ENCODE measurements at regions not wholly inside any gene's neighbourhood (a gene's known extent, or its start where the extent isn't known, plus 50 kb on each side); places are given as distances from the start of the nearest gene placed in this dataset.

DNA sequence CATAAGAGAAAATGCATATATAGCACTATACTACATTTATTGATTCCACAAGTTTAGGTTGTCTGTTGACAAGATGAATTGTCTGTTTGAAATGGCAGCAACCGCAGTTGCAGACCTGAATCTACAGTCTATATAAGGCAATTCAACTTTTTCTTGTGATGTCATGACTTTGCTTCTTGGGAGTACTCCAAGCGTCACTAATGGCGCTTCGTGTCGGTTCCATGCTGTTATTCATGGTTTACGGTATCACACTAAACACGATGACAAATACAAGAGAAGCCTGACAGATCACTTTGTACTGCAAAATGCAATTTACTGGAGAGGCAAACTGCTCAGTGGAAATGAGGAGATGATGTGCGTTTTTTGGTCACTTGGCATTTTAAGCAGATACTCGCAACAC is 280.3 kb upstream of the TCF21 start:
- Histone ChIP-seq H3K27ac (no peak overlapping the region), H3K9ac (no peak overlapping the region), H3K4me2 (ENCODE audit: low read length) (no peak overlapping the region), H3K4me3 (ENCODE audit: low read depth, low read length) (no peak overlapping the region), H3K9me3 (ENCODE audit: control insufficient read depth, low read length) (no peaks in the 10 kb centered on the region), H3K4me1 (no peaks in the 10 kb centered on the region), H3K36me3 (ENCODE audit: control insufficient read depth, insufficient read depth, low read length) (no peaks in the 10 kb centered on the region), H3K79me2 (no peaks in the 10 kb centered on the region), H2AFZ (no peak overlapping the region), H3K27me3 (ENCODE audit: control insufficient read depth, insufficient read depth, low read length) (no peaks in the 10 kb centered on the region)
- no peak for TF ChIP-seq CTCF (IDR thresholded peaks at IDR 0.05)

GRCh38 chr6:133609415-133610226 is 279.3 kb upstream of the TCF21 start:
- Histone ChIP-seq H3K4me1 (no peaks in the 10 kb centered on the region), H3K9ac (no peak overlapping the region), H3K27ac (no peak overlapping the region), H3K27me3 (ENCODE audit: control insufficient read depth, insufficient read depth, low read length) (no peaks in the 10 kb centered on the region), H3K79me2 (no peaks in the 10 kb centered on the region), H2AFZ (no peak overlapping the region), H3K36me3 (ENCODE audit: control insufficient read depth, insufficient read depth, low read length) (no peaks in the 10 kb centered on the region), H3K4me3 (ENCODE audit: low read depth, low read length) (no peak overlapping the region), H3K4me2 (ENCODE audit: low read length) (no peak overlapping the region), H3K9me3 (ENCODE audit: control insufficient read depth, low read length) (no peaks in the 10 kb centered on the region)
- no peak for TF ChIP-seq CTCF (IDR thresholded peaks at IDR 0.05)

DNA sequence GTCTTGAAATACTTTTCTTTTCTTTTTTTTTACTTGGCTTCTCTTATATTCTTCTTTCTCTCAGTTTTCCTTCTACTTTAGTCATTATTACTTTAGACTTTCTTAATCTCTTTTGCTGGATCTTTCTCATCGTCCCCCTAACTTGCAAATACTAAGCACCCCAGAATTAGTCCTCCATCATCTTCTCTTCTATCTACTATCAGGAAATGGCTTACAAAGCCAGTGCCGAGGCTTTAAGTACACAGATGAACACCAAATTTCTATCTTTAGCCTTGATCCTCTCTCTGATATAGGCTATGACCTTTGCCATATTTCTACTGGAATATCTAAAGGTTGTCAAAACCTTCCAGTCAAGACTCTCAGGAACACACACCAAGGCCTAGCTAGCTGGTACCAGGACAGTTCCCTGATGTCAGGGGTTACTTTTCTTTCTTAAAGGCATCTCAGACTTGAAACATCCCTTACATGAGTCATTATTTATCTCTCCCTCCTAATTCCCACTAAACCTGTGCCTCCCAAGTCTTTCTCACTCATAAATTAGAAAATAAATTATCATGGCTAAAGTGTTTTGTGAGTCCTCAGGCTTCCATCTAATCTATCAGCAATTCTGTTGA is 278.6 kb upstream of the TCF21 start:
- Histone ChIP-seq H2AFZ (no peak overlapping the region), H3K4me1 (no peaks in the 10 kb centered on the region), H3K4me3 (ENCODE audit: low read depth, low read length) (no peak overlapping the region), H3K4me2 (ENCODE audit: low read length) (no peak overlapping the region), H3K36me3 (ENCODE audit: control insufficient read depth, insufficient read depth, low read length) (no peaks in the 10 kb centered on the region), H3K9ac (no peak overlapping the region), H3K79me2 (no peaks in the 10 kb centered on the region), H3K27ac (no peak overlapping the region), H3K9me3 (ENCODE audit: control insufficient read depth, low read length) (no peaks in the 10 kb centered on the region), H3K27me3 (ENCODE audit: control insufficient read depth, insufficient read depth, low read length) (no peaks in the 10 kb centered on the region)
- TF ChIP-seq CTCF (IDR thresholded peaks at IDR 0.05) = no peak

DNA sequence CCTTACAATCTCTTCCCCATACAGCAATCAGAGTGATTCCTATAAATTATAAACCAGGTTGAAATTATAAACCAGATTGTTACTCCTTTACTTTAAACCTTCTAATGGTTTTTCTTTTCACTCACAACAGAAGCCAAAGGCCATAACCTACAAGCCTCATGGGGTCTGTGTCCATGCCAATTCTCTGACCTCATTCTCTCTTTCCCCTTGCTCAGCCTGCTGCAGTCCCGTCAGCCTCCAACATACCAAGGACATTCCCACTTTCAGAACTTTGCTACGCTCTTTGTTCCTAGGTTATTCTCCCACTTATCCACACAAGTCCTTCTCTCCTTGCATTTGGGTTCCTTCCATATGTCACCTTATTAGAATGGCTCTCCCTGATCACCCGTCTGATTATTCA is 277.9 kb upstream of the TCF21 start:
- Histone ChIP-seq H3K36me3 (ENCODE audit: control insufficient read depth, insufficient read depth, low read length) (no peaks in the 10 kb centered on the region), H3K4me3 (ENCODE audit: low read depth, low read length) (no peak overlapping the region), H2AFZ (no peak overlapping the region), H3K9me3 (ENCODE audit: control insufficient read depth, low read length) (no peaks in the 10 kb centered on the region), H3K9ac (no peak overlapping the region), H3K4me2 (ENCODE audit: low read length) (no peak overlapping the region), H3K79me2 (no peaks in the 10 kb centered on the region), H3K27me3 (ENCODE audit: control insufficient read depth, insufficient read depth, low read length) (no peaks in the 10 kb centered on the region), H3K27ac (no peak overlapping the region), H3K4me1 (no peaks in the 10 kb centered on the region)
- TF ChIP-seq CTCF (IDR thresholded peaks at IDR 0.05) = no peak
